Bronchial epithelial cell (primary cell): ENCODE measurements at regions not wholly inside any gene's neighbourhood (a gene's known extent, or its start where the extent isn't known, plus 50 kb on each side); places are given as distances from the start of the nearest gene placed in this dataset.
A peak's percentile ranks its signal among the peaks of the same experiment; 100 is the strongest.
"Not testable (repeated sequence)": the region's sequence is repeated elsewhere in the genome, so short reads cannot be mapped to it uniquely, and the experiment has no call there.

ENCODE experiments used
- DNase-seq: peaks from one replicate; pipeline ENCODE4 v3.0.0-alpha.2; 2010; ENCODE audit warnings: low read depth
- FAIRE-seq: peaks from 2 replicates; lab custom pipeline; 2011; peaks lifted over from hg19 to GRCh38; lab: Jason Lieb, UNC
- H3K27me3 ChIP-seq: 2 replicates; pipeline ENCODE4 v1.5.1; 2011; ENCODE audit warnings: low read length; ENCODE audit not compliant: control insufficient read depth, insufficient read depth
- H3K36me3 ChIP-seq: 2 replicates; pipeline ENCODE4 v1.5.1; 2011; ENCODE audit warnings: low read length; ENCODE audit not compliant: control insufficient read depth, insufficient read depth
- H3K4me3 ChIP-seq: 2 replicates; pipeline ENCODE4 v1.5.1; 2011; ENCODE audit warnings: mild to moderate bottlenecking, low read depth, low read length, control low read depth
- CTCF ChIP-seq: IDR thresholded peaks from 2 replicates; pipeline ENCODE4 v1.5.1; 2011; ENCODE audit warnings: mild to moderate bottlenecking, moderate library complexity, low read length, control low read depth, inconsistent platforms; ENCODE audit not compliant: insufficient read depth, severe bottlenecking

- Histone ChIP-seq H3K27me3 (no peaks in the 10 kb centered on the region), H3K4me3 (no peak overlapping the region), H3K36me3 (no peaks in the 10 kb centered on the region)
- DNase-seq (no peak), FAIRE-seq (no peak)
- peak; percentile 27 for TF ChIP-seq CTCF
Observed at GRCh38 chr4:126396703-126397102, 1081.9 kb downstream of the FAT4 start.

GRCh38 chr4:126404549-126404948, 1089.8 kb downstream of the FAT4 start:
- peak; percentile 90 for DNase-seq
- peak; percentile 93 for FAIRE-seq

GRCh38 chr4:126405369-126405982, 1090.7 kb downstream of the FAT4 start:
- Histone ChIP-seq H3K27me3 (no peaks in the 10 kb centered on the region), H3K36me3 (no peaks in the 10 kb centered on the region), H3K4me3 (no peak overlapping the region)
- DNase-seq (peak; percentile 44), FAIRE-seq (no peak)
- peak; percentile 71 for TF ChIP-seq CTCF

More at GRCh38 chr4:126404549-126404948, 1089.8 kb downstream of the FAT4 start:
- H3K27me3 ChIP-seq, result no peaks in the 10 kb centered on the region
- H3K4me3 ChIP-seq, result no peak overlapping the region
- no peaks in the 10 kb centered on the region for H3K36me3 ChIP-seq
- TF ChIP-seq CTCF, result no peak

- Histone ChIP-seq H3K27me3 (no peaks in the 10 kb centered on the region), H3K4me3 (no peak overlapping the region), H3K36me3 (no peaks in the 10 kb centered on the region)
- TF ChIP-seq CTCF, result no peak
- FAIRE-seq (no peak), DNase-seq (no peak)
Observed at GRCh38 chr4:126409746-126410145, 1095.0 kb downstream of the FAT4 start.

GRCh38 chr4:126411047-126411446, 1096.3 kb downstream of the FAT4 start:
- no peak for DNase-seq
- no peaks in the 10 kb centered on the region for H3K36me3 ChIP-seq
- FAIRE-seq, result no peak
- H3K27me3 ChIP-seq, result no peaks in the 10 kb centered on the region
- no peak for TF ChIP-seq CTCF
- no peak overlapping the region for H3K4me3 ChIP-seq

GRCh38 chr4:126412310-126412709, 1097.6 kb downstream of the FAT4 start:
- FAIRE-seq, H3K36me3 ChIP-seq, DNase-seq, H3K4me3 ChIP-seq, H3K27me3 ChIP-seq: not testable (repeated sequence)
